ENCODE measurements at regions not wholly inside any gene's neighbourhood (a gene's known extent, or its start where the extent isn't known, plus 50 kb on each side); places are given as distances from the start of the nearest gene placed in this dataset.

DNA sequence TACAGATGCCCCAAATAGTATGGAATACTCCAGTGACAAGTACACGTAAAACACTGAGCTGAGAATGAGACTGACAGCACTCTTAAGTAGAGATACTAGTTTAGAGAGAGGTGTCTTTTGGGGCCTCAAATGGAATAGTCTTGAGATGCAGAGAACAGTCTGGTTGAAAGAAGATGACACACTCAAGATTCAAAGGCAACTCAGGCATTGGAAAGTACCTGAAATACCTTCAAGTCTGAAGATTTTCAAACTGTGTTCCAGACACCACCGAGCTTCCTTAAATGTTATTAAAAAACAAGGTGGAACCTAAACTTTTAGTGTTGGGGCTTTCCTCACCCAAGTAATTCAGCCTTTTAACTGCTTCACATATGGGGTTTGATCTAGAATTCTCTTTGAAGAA lies 437.7 kb downstream of the OMA1 start:
- H3K27me3 ChIP-seq (ENCODE audit: low read length) = peaks cover 10% of the 10 kb centered on the region; the same call in 1 of the 2 replicates
- BruUV-seq (replicated peaks) = no TSS peak

DNA sequence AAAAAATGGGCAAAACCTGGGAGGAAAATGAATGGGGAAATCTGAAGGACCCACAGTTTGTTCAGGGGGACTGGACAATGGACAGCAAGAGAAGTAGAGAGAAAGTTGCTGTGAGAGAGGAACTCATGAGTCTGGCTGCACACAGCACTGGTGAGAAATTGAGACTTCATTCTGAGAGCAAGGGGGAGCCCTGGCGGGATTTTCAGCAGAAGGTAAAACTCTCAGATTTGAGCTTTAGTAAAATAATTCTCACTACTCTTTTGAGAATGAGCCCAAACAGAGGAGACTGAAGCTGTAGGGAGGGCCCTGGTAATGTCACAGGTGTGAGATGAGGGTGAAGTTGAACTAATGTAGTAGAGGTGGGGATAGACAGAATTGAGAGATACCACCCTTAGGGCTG lies 438.6 kb downstream of the OMA1 start:
- H3K9ac ChIP-seq (ENCODE audit: low read length) = no peak overlapping the region
- TF ChIP-seq EZH2phosphoT487 (IDR thresholded peaks at IDR 0.05; ENCODE audit: borderline replicate concordance, low read length) = no peak
- no peak for TF ChIP-seq EZH2 (IDR thresholded peaks at IDR 0.05; ENCODE audit: low read length, unreplicated experiment)
- TF ChIP-seq, protein P1, sequence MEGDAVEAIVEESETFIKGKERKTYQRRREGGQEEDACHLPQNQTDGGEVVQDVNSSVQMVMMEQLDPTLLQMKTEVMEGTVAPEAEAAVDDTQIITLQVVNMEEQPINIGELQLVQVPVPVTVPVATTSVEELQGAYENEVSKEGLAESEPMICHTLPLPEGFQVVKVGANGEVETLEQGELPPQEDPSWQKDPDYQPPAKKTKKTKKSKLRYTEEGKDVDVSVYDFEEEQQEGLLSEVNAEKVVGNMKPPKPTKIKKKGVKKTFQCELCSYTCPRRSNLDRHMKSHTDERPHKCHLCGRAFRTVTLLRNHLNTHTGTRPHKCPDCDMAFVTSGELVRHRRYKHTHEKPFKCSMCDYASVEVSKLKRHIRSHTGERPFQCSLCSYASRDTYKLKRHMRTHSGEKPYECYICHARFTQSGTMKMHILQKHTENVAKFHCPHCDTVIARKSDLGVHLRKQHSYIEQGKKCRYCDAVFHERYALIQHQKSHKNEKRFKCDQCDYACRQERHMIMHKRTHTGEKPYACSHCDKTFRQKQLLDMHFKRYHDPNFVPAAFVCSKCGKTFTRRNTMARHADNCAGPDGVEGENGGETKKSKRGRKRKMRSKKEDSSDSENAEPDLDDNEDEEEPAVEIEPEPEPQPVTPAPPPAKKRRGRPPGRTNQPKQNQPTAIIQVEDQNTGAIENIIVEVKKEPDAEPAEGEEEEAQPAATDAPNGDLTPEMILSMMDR (conservative IDR thresholded peaks at IDR 0.05; ENCODE audit: low read depth, low read length) = no peak
- peaks cover 11% of the 10 kb centered on the region; the same call in 1 of the 2 replicates for H3K27me3 ChIP-seq (ENCODE audit: low read length)
- no peak for DNase-seq
- no peak for ATAC-seq
- H2AFZ ChIP-seq (ENCODE audit: low read length) = no peak overlapping the region
- intact Hi-C loops (cut with micrococcal nuclease) = no loop called here
- no peak overlapping the region for H3K4me3 ChIP-seq (ENCODE audit: low read length)
- H3K9me3 ChIP-seq (ENCODE audit: low read length) = no peaks in the 10 kb centered on the region
- H4K20me1 ChIP-seq (ENCODE audit: low read length) = no peaks in the 10 kb centered on the region
- no peaks in the 10 kb centered on the region for H3F3A ChIP-seq (ENCODE audit: low read length, unreplicated experiment)
- H3K9me2 ChIP-seq (replicated peaks; ENCODE audit: low read length) = no peaks in the 10 kb centered on the region
- no TSS peak for BruUV-seq (replicated peaks)
- H3K4me1 ChIP-seq (ENCODE audit: insufficient read depth, low read length) = no peaks in the 10 kb centered on the region
- no peaks in the 10 kb centered on the region for H3K36me3 ChIP-seq (ENCODE audit: low read depth, low read length)
- POLR2A ChIA-PET (ENCODE audit: unreplicated experiment) = no interaction called here
- CTCF ChIA-PET = no interaction called here
- H3K27ac ChIP-seq (ENCODE audit: low read length) = no peak overlapping the region
- no peaks in the 10 kb centered on the region for H3K79me2 ChIP-seq (ENCODE audit: low read length)
- H3K4me2 ChIP-seq (ENCODE audit: low read length) = no peak overlapping the region

More for the DNA sequence above, 437.7 kb downstream of the OMA1 start:
- TF ChIP-seq, protein P1 (conservative IDR thresholded peaks at IDR 0.05; ENCODE audit: low read depth, low read length) = no peak
- TF ChIP-seq EZH2phosphoT487 (IDR thresholded peaks at IDR 0.05; ENCODE audit: borderline replicate concordance, low read length) (no peak), EZH2 (IDR thresholded peaks at IDR 0.05; ENCODE audit: low read length, unreplicated experiment) (no peak)
- DNase-seq (no peak), ATAC-seq (no peak)
- H3K79me2 ChIP-seq (ENCODE audit: low read length) = no peaks in the 10 kb centered on the region
- ChIA-PET POLR2A (ENCODE audit: unreplicated experiment) (no interaction called here), CTCF (no interaction called here)
- no peaks in the 10 kb centered on the region for H3F3A ChIP-seq (ENCODE audit: low read length, unreplicated experiment)
- no peak overlapping the region for H2AFZ ChIP-seq (ENCODE audit: low read length)
- no peak overlapping the region for H3K4me3 ChIP-seq (ENCODE audit: low read length)
- H3K9me2 ChIP-seq (replicated peaks; ENCODE audit: low read length) = no peaks in the 10 kb centered on the region
- H3K4me2 ChIP-seq (ENCODE audit: low read length) = no peak overlapping the region
- no peak overlapping the region for H3K27ac ChIP-seq (ENCODE audit: low read length)
- H3K9ac ChIP-seq (ENCODE audit: low read length) = no peak overlapping the region
- no peaks in the 10 kb centered on the region for H3K9me3 ChIP-seq (ENCODE audit: low read length)
- no peaks in the 10 kb centered on the region for H3K36me3 ChIP-seq (ENCODE audit: low read depth, low read length)
- no peaks in the 10 kb centered on the region for H3K4me1 ChIP-seq (ENCODE audit: insufficient read depth, low read length)
- H4K20me1 ChIP-seq (ENCODE audit: low read length) = no peaks in the 10 kb centered on the region
- intact Hi-C loops (cut with micrococcal nuclease) = no loop called here

DNA sequence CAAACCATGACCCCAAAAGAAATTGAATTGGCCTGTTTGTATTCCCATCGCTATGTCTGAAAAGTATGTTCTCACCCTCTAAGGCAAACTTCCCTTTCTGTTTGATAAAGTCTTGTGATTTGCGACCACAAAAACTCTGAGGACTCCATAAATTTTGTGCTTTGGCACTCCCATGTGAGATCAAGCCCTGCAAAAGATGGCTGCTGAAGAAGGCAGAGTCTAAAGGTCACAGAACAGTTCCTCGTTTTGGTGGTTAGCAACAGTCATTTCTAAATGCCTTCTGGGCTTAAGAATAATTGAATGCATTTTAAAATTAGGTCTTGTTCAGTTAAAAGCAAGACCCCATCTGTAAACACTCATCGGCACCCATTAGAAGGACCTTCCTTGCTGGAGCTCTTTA lies 441.6 kb downstream of the OMA1 start:
- no peaks in the 10 kb centered on the region for H3K36me3 ChIP-seq (ENCODE audit: low read depth, low read length)
- no peak overlapping the region for H2AFZ ChIP-seq (ENCODE audit: low read length)
- ChIA-PET POLR2A (ENCODE audit: unreplicated experiment) (no interaction called here), CTCF (no interaction called here)
- BruUV-seq (replicated peaks) = no TSS peak
- H3K79me2 ChIP-seq (ENCODE audit: low read length) = no peaks in the 10 kb centered on the region
- DNase-seq (no peak), ATAC-seq (no peak)
- H3K9ac ChIP-seq (ENCODE audit: low read length) = no peak overlapping the region
- H3K27ac ChIP-seq (ENCODE audit: low read length) = no peak overlapping the region
- H3K4me2 ChIP-seq (ENCODE audit: low read length) = no peak overlapping the region
- H3K9me2 ChIP-seq (replicated peaks; ENCODE audit: low read length) = no peaks in the 10 kb centered on the region
- no peaks in the 10 kb centered on the region for H3K9me3 ChIP-seq (ENCODE audit: low read length)
- intact Hi-C loops (cut with micrococcal nuclease) = no loop called here
- no peaks in the 10 kb centered on the region for H3K4me1 ChIP-seq (ENCODE audit: insufficient read depth, low read length)
- H4K20me1 ChIP-seq (ENCODE audit: low read length) = no peaks in the 10 kb centered on the region
- H3K4me3 ChIP-seq (ENCODE audit: low read length) = no peak overlapping the region
- TF ChIP-seq EZH2 (IDR thresholded peaks at IDR 0.05; ENCODE audit: low read length, unreplicated experiment) (no peak), EZH2phosphoT487 (IDR thresholded peaks at IDR 0.05; ENCODE audit: borderline replicate concordance, low read length) (no peak)
- TF ChIP-seq, protein P1 (conservative IDR thresholded peaks at IDR 0.05; ENCODE audit: low read depth, low read length) = no peak
- H3K27me3 ChIP-seq (ENCODE audit: low read length) = peaks cover 11% of the 10 kb centered on the region; the same call in 1 of the 2 replicates
- no peaks in the 10 kb centered on the region for H3F3A ChIP-seq (ENCODE audit: low read length, unreplicated experiment)

All from PC-3 (cell line).